ENCODE measurements at regions not wholly inside any gene's neighbourhood (a gene's known extent, or its start where the extent isn't known, plus 50 kb on each side); places are given as distances from the start of the nearest gene placed in this dataset.

- no peak for DNase-seq
- Histone ChIP-seq H3K4me3 (ENCODE audit: low read depth in 2 of 2, low read length in 1 of 2) (no peak overlapping the region), H3K79me2 (ENCODE audit: insufficient read depth) (no peaks in the 10 kb centered on the region), H3K4me2 (no peak overlapping the region), H3K27me3 (ENCODE audit: insufficient read depth) (no peaks in the 10 kb centered on the region), H2AFZ (ENCODE audit: low read depth) (no peak overlapping the region), H3K9me2 (no peaks in the 10 kb centered on the region), H3K9me3 (no peaks in the 10 kb centered on the region), H4K20me1 (ENCODE audit: insufficient read depth) (no peaks in the 10 kb centered on the region), H3K36me3 (replicated peaks in 1 of 2; ENCODE audit: control insufficient read depth in 1 of 2, insufficient read depth in 2 of 2, low read length in 1 of 2) (no peaks in the 10 kb centered on the region), H3K27ac (ENCODE audit: low read depth in 2 of 2, low read length in 1 of 2) (no peak overlapping the region), H3K9ac (no peak overlapping the region), H3K4me1 (ENCODE audit: control insufficient read depth in 1 of 2, insufficient read depth in 2 of 2, low read depth in 1 of 2, low read length in 1 of 2) (no peaks in the 10 kb centered on the region; a peak in 1 of 4 replicates), H3F3A (replicated peaks; ENCODE audit: insufficient read depth) (no peaks in the 10 kb centered on the region)
- TF ChIP-seq FOXM1 (IDR thresholded peaks at IDR 0.05; ENCODE audit: low read depth) (no peak), SIN3A (IDR thresholded peaks at IDR 0.05; ENCODE audit: borderline replicate concordance, low read depth, low read length) (no peak), RXRA (IDR thresholded peaks at IDR 0.05; ENCODE audit: borderline replicate concordance, low read depth) (no peak), YY1 (IDR thresholded peaks at IDR 0.05; ENCODE audit: low read depth) (no peak), EP300 (IDR thresholded peaks at IDR 0.05; ENCODE audit: borderline replicate concordance in 1 of 2, low read depth in 1 of 2, low read length in 1 of 2) (no peak), POLR2AphosphoS5 (IDR thresholded peaks at IDR 0.05; ENCODE audit: low read depth, low read length) (no peak), GABPA (IDR thresholded peaks at IDR 0.05; ENCODE audit: low read depth) (no peak), IRF3 (IDR thresholded peaks at IDR 0.05; ENCODE audit: low read depth, low read length) (no peak), TEAD4 (IDR thresholded peaks at IDR 0.05; ENCODE audit: borderline replicate concordance, insufficient read depth) (no peak), RCOR1 (IDR thresholded peaks at IDR 0.05; ENCODE audit: low read length) (no peak), NFIC (IDR thresholded peaks at IDR 0.05; ENCODE audit: borderline replicate concordance) (no peak), GATA2 (CRISPR knock-in tag; IDR thresholded peaks at IDR 0.05) (no peak), TCF12 (IDR thresholded peaks at IDR 0.05) (no peak), RFX5 (IDR thresholded peaks at IDR 0.05; ENCODE audit: low read length) (no peak)
- ChIA-PET CTCF (interaction anchor here (1.0 to 4.7 kb wide), 4 partner anchors 16 to 508 kb away, joined by 3 to 44 read pairs (median 3); no protein-coding TSS in a partner anchor), POLR2A (no interaction called here)
- WGBS (ENCODE audit: low lambda C conversion rate), result 58% methylated on average over 16 of the region's 16 CpGs
Measured at GRCh38 chr6:168372889-168373288, 53.3 kb upstream of the DACT2 start.

GRCh38 chr6:168373389-168373788 is 53.8 kb upstream of the DACT2 start:
- Histone ChIP-seq H2AFZ (ENCODE audit: low read depth) (no peak overlapping the region), H3K9ac (no peak overlapping the region), H3F3A (replicated peaks; ENCODE audit: insufficient read depth) (no peaks in the 10 kb centered on the region), H3K27ac (ENCODE audit: low read depth in 2 of 2, low read length in 1 of 2) (no peak overlapping the region), H3K4me3 (ENCODE audit: low read depth in 2 of 2, low read length in 1 of 2) (no peak overlapping the region), H3K9me2 (no peaks in the 10 kb centered on the region), H3K4me2 (no peak overlapping the region), H3K79me2 (ENCODE audit: insufficient read depth) (no peaks in the 10 kb centered on the region), H3K9me3 (no peaks in the 10 kb centered on the region), H3K36me3 (replicated peaks in 1 of 2; ENCODE audit: control insufficient read depth in 1 of 2, insufficient read depth in 2 of 2, low read length in 1 of 2) (no peaks in the 10 kb centered on the region), H4K20me1 (ENCODE audit: insufficient read depth) (no peaks in the 10 kb centered on the region), H3K27me3 (ENCODE audit: insufficient read depth) (no peaks in the 10 kb centered on the region), H3K4me1 (ENCODE audit: control insufficient read depth in 1 of 2, insufficient read depth in 2 of 2, low read depth in 1 of 2, low read length in 1 of 2) (no peaks in the 10 kb centered on the region; a peak in 1 of 4 replicates)
- 61% methylated on average over 7 of the region's 7 CpGs for WGBS (ENCODE audit: low lambda C conversion rate)
- ChIA-PET CTCF (interaction anchor here (1.0 to 1.7 kb wide), 4 partner anchors 15 to 441 kb away, joined by 3 read pairs; no protein-coding TSS in a partner anchor), POLR2A (no interaction called here)
- TF ChIP-seq CTCF (IDR thresholded peaks at IDR 0.05), result no peak
- no peak for TF ChIP-seq TAF1 (IDR thresholded peaks at IDR 0.05; ENCODE audit: borderline replicate concordance, low read depth, low read length)
- no peak for TF ChIP-seq CHD2 (IDR thresholded peaks at IDR 0.05; ENCODE audit: low read length, partially characterized antibody)
- TF ChIP-seq RXRA (IDR thresholded peaks at IDR 0.05; ENCODE audit: borderline replicate concordance, low read depth), result no peak
- TF ChIP-seq REST (IDR thresholded peaks at IDR 0.05; ENCODE audit: low read depth, low read length), result no peak
- TF ChIP-seq USF1 (IDR thresholded peaks at IDR 0.05; ENCODE audit: borderline replicate concordance, low read depth), result no peak
- TF ChIP-seq EZH2phosphoT487 (IDR thresholded peaks at IDR 0.05; ENCODE audit: borderline replicate concordance, low read depth), result no peak
- no peak for TF ChIP-seq MXI1 (IDR thresholded peaks at IDR 0.05; ENCODE audit: low read depth, low read length)
- TF ChIP-seq NFIC (IDR thresholded peaks at IDR 0.05; ENCODE audit: borderline replicate concordance), result no peak
- no peak for TF ChIP-seq RCOR1 (IDR thresholded peaks at IDR 0.05; ENCODE audit: low read length)
- TF ChIP-seq SIN3A (IDR thresholded peaks at IDR 0.05; ENCODE audit: borderline replicate concordance, low read depth, low read length), result no peak
- no peak for DNase-seq
